PFSK-1 (cell line): ENCODE measurements at regions not wholly inside any gene's neighbourhood (a gene's known extent, or its start where the extent isn't known, plus 50 kb on each side); places are given as distances from the start of the nearest gene placed in this dataset.
A peak's percentile ranks its signal among the peaks of the same experiment; 100 is the strongest.

ENCODE experiments used
- FOXP2 ChIP-seq: optimal IDR thresholded peaks from 2 replicates; pipeline ENCODE3; 2011; ENCODE audit warnings: borderline replicate concordance, control low read depth, inconsistent platforms; ENCODE audit not compliant: insufficient read depth; ENCODE audit errors: extremely low read length, extremely low read depth
- POLR2AphosphoS5 ChIP-seq: IDR thresholded peaks from 2 replicates; pipeline ENCODE4 v1.6.1; 2012; ENCODE audit warnings: low read depth, mild to moderate bottlenecking, control low read depth, low read length, moderate library complexity
- REST ChIP-seq, 2 experiments: IDR thresholded peaks; 2 replicates each; pipeline versions ENCODE4 v1.6.1 to v1.8.0; 2011 to 2012; ENCODE audit warnings: low read depth in 2 of 2, low read length in 2 of 2, control low read depth in 1 of 2, inconsistent platforms in 1 of 2, mild to moderate bottlenecking in 1 of 2, moderate library complexity in 1 of 2; ENCODE audit not compliant: insufficient read depth in 1 of 2
- SIN3A ChIP-seq: IDR thresholded peaks from 2 replicates; pipeline ENCODE4 v1.6.1; 2012; ENCODE audit warnings: mild to moderate bottlenecking, low read length, moderate library complexity, borderline replicate concordance; ENCODE audit not compliant: insufficient read depth
- TAF1 ChIP-seq: IDR thresholded peaks from 2 replicates; pipeline ENCODE4 v1.6.1; 2012; ENCODE audit warnings: low read length, control low read depth, borderline replicate concordance; ENCODE audit not compliant: insufficient read depth

GRCh38 chr6:12436224-12436623 lies 146.1 kb downstream of the EDN1 start:
- TF ChIP-seq REST (IDR thresholded peaks at IDR 0.05; ENCODE audit: insufficient read depth in 1 of 2, low read depth in 2 of 2, low read length in 2 of 2), result no peak
- TF ChIP-seq POLR2AphosphoS5, result no peak
- TF ChIP-seq TAF1, result no peak
- TF ChIP-seq FOXP2, result no peak
- TF ChIP-seq SIN3A, result no peak

- no peak for TF ChIP-seq REST (IDR thresholded peaks at IDR 0.05; ENCODE audit: insufficient read depth in 1 of 2, low read depth in 2 of 2, low read length in 2 of 2)
- no peak for TF ChIP-seq FOXP2
- TF ChIP-seq SIN3A, result no peak
- TF ChIP-seq TAF1, result no peak
- no peak for TF ChIP-seq POLR2AphosphoS5
Observed at GRCh38 chr6:12436683-12437082, 146.5 kb downstream of the EDN1 start.

GRCh38 chr6:12439296-12439695 lies 149.1 kb downstream of the EDN1 start:
- TF ChIP-seq REST (IDR thresholded peaks at IDR 0.05; ENCODE audit: insufficient read depth in 1 of 2, low read depth in 2 of 2, low read length in 2 of 2) (no peak), SIN3A (no peak), TAF1 (no peak), POLR2AphosphoS5 (no peak), FOXP2 (no peak)

- TF ChIP-seq TAF1, result no peak
- TF ChIP-seq REST (IDR thresholded peaks at IDR 0.05; ENCODE audit: insufficient read depth in 1 of 2, low read depth in 2 of 2, low read length in 2 of 2), result peak; percentile 77 to 94
Observed at GRCh38 chr6:12440981-12441380, 150.8 kb downstream of the EDN1 start.

- TF ChIP-seq FOXP2 (no peak), REST (IDR thresholded peaks at IDR 0.05; ENCODE audit: insufficient read depth in 1 of 2, low read depth in 2 of 2, low read length in 2 of 2) (no peak), TAF1 (no peak)
Observed at GRCh38 chr6:12442455-12442854, 152.3 kb downstream of the EDN1 start.
